IMR-90 (cell line): ENCODE measurements at regions not wholly inside any gene's neighbourhood (a gene's known extent, or its start where the extent isn't known, plus 50 kb on each side); places are given as distances from the start of the nearest gene placed in this dataset.
A peak's percentile ranks its signal among the peaks of the same experiment; 100 is the strongest.
"Not testable (repeated sequence)": the region's sequence is repeated elsewhere in the genome, so short reads cannot be mapped to it uniquely, and the experiment has no call there.

Experiments
- ATAC-seq: fragments of 200-7000 bp; cut with Tn5 transposase; 2 replicates; pipeline ENCODE4 v1.9.1; 2020; ENCODE audit warnings: low read depth, mild to moderate bottlenecking, moderate library complexity
- BruUV-seq: library from RNA; stranded (reverse); fragments of 400-500 nt; replicated peaks from 2 replicates; lab custom pipeline; 2021; lab: Mats Ljungman, UMichigan
- CTCF ChIA-PET: fragments of 300-600 bp; formaldehyde crosslinking; extraction: SDS; loops from one replicate; lab custom pipeline; 2021; ENCODE audit warnings: antibody characterized with exemption; lab: Yijun Ruan, JAX
- POLR2A ChIA-PET: fragments of 300-600 bp; sonication (Branson Sonifier 250); formaldehyde crosslinking; loops from one replicate; lab custom pipeline; 2022; ENCODE audit warnings: antibody characterized with exemption; ENCODE audit not compliant: unreplicated experiment; lab: Charles Lee
- DNase-seq: peaks from one replicate; pipeline ENCODE4 v3.0.0; 2013
- H2AFZ ChIP-seq: replicated peaks from 2 replicates; pipeline ENCODE3; 2013; ENCODE audit warnings: low read length, mild to moderate bottlenecking; ENCODE audit not compliant: poor library complexity
- H2AK5ac ChIP-seq: 2 replicates; pipeline ENCODE4 v1.6.1; 2013; ENCODE audit warnings: low read depth, low read length, inconsistent platforms
- H2AK9ac ChIP-seq: replicated peaks from 2 replicates; pipeline ENCODE3; 2013; ENCODE audit warnings: mild to moderate bottlenecking, low read depth, low read length, moderate library complexity; ENCODE audit not compliant: poor library complexity
- H2BK120ac ChIP-seq: 2 replicates; pipeline ENCODE4 v1.6.1; 2013; ENCODE audit warnings: low read depth, low read length, inconsistent platforms
- H2BK15ac ChIP-seq: 3 replicates; pipeline ENCODE4 v1.6.1; 2013; ENCODE audit warnings: low read depth, low read length, inconsistent platforms
- H2BK20ac ChIP-seq: 2 replicates; pipeline ENCODE4 v1.6.1; 2013; ENCODE audit warnings: low read depth, mild to moderate bottlenecking, inconsistent platforms, low read length, moderate library complexity
- H2BK5ac ChIP-seq: 2 replicates; pipeline ENCODE4 v1.6.1; 2013; ENCODE audit warnings: mild to moderate bottlenecking, low read depth, low read length, inconsistent platforms; ENCODE audit not compliant: poor library complexity, severe bottlenecking
- H3K14ac ChIP-seq: replicated peaks from 2 replicates; pipeline ENCODE4 v1.6.1; 2013; ENCODE audit warnings: low read depth, low read length, inconsistent platforms
- H3K18ac ChIP-seq: 2 replicates; pipeline ENCODE4 v1.6.1; 2013; ENCODE audit warnings: low read depth, low read length, control low read depth
- H3K23ac ChIP-seq: 2 replicates; pipeline ENCODE4 v1.6.1; 2013; ENCODE audit warnings: low read depth, low read length, inconsistent platforms
- H3K27ac ChIP-seq: 2 replicates; pipeline ENCODE4 v1.5.1; 2013; ENCODE audit warnings: mild to moderate bottlenecking, control low read depth, low read length; ENCODE audit not compliant: insufficient read depth
- H3K27me3 ChIP-seq: 2 replicates; pipeline ENCODE4 v1.6.1; 2013; ENCODE audit warnings: low read length; ENCODE audit not compliant: control insufficient read depth, insufficient read depth
- H3K36me3 ChIP-seq: 2 replicates; pipeline ENCODE4 v1.6.1; 2013; ENCODE audit warnings: low read length, mixed read lengths; ENCODE audit not compliant: control insufficient read depth, insufficient read depth
- H3K4ac ChIP-seq: 2 replicates; pipeline ENCODE4 v1.6.1; 2013; ENCODE audit warnings: low read depth, low read length, inconsistent platforms
- H3K4me1 ChIP-seq: 2 replicates; pipeline ENCODE4 v1.6.1; 2013; ENCODE audit warnings: low read length, mixed read lengths; ENCODE audit not compliant: control insufficient read depth, insufficient read depth
- H3K4me2 ChIP-seq: 2 replicates; pipeline ENCODE4 v1.6.1; 2013; ENCODE audit warnings: low read depth, mild to moderate bottlenecking, control low read depth, low read length, moderate library complexity
- H3K4me3 ChIP-seq: 2 replicates; pipeline ENCODE4 v1.5.1; 2013; ENCODE audit warnings: low read depth, mild to moderate bottlenecking, control low read depth, low read length, moderate library complexity; ENCODE audit not compliant: insufficient read depth
- H3K56ac ChIP-seq: 2 replicates; pipeline ENCODE4 v1.6.1; 2013; ENCODE audit warnings: low read length, inconsistent platforms; ENCODE audit not compliant: insufficient read depth; ENCODE audit errors: extremely low read depth
- H3K79me1 ChIP-seq, 2 experiments: 2 replicates each; pipeline ENCODE4 v1.6.1; 2013; ENCODE audit warnings: low read length in 2 of 2, inconsistent platforms in 1 of 2, low read depth in 1 of 2
- H3K9ac ChIP-seq: 2 replicates; pipeline ENCODE4 v1.6.1; 2013; ENCODE audit warnings: low read depth, low read length, control low read depth
- H3K9me1 ChIP-seq: 2 replicates; pipeline ENCODE4 v1.6.1; 2013; ENCODE audit warnings: low read length, inconsistent platforms; ENCODE audit not compliant: insufficient read depth
- H3K9me3 ChIP-seq: 2 replicates; pipeline ENCODE4 v1.6.1; 2013; ENCODE audit warnings: low read length; ENCODE audit not compliant: control insufficient read depth, insufficient read depth
- H4K20me1 ChIP-seq: 2 replicates; pipeline ENCODE4 v1.6.1; 2013; ENCODE audit warnings: low read length, inconsistent platforms; ENCODE audit not compliant: insufficient read depth
- H4K5ac ChIP-seq: 2 replicates; pipeline ENCODE4 v1.6.1; 2013; ENCODE audit warnings: mild to moderate bottlenecking, low read depth, low read length, control low read depth
- H4K8ac ChIP-seq, 2 experiments: 2 replicates each; pipeline ENCODE4 v1.6.1; 2013; ENCODE audit warnings: low read depth in 2 of 2, low read length in 2 of 2, control low read depth in 1 of 2, inconsistent platforms in 1 of 2
- H4K91ac ChIP-seq: 2 replicates; pipeline ENCODE4 v1.6.1; 2013; ENCODE audit warnings: low read depth, low read length, inconsistent platforms; ENCODE audit not compliant: insufficient read depth
- CTCF ChIP-seq: conservative IDR thresholded peaks from 2 replicates; pipeline ENCODE4 v1.5.1; 2012; ENCODE audit warnings: mild to moderate bottlenecking, low read depth, low read length, improper control_type of control experiment
- RAD21 ChIP-seq: IDR thresholded peaks from 2 replicates; pipeline ENCODE4 v1.6.1; 2012; ENCODE audit warnings: low read length, improper control_type of control experiment
- SMC3 ChIP-seq: fragments of 150-350 bp; IDR thresholded peaks from 2 replicates; pipeline ENCODE4 v1.6.1; 2016; ENCODE audit warnings: low read depth, mild to moderate bottlenecking, antibody characterized with exemption, low read length, moderate library complexity
- WGBS, 2 experiments: methylation state at CpG; one replicate each; pipeline versions ENCODE4 v1.1.5 to v1.1.7; 2013; ENCODE audit warnings: missing lambda C conversion rate in 2 of 2; ENCODE audit not compliant: insufficient read length in 1 of 2; ENCODE audit errors: extremely low coverage in 2 of 2; 5-methylcytosine and 5-hydroxymethylcytosine counted together
- dilution Hi-C: fragments of 300-500 bp; cut with HindIII; formaldehyde crosslinking; loops from one replicate; pipeline ENCODE4 v1.14.3; 2018; ENCODE audit warnings: low sequenced_read_pairs; ENCODE audit not compliant: unreplicated experiment
- in situ Hi-C: fragments of 300-500 bp; cut with MboI; formaldehyde crosslinking; loops from 3 replicates; pipeline ENCODE4 v1.14.3; 2019; ENCODE audit warnings: low sequenced_read_pairs, inconsistent platforms, mixed read lengths
- intact Hi-C: fragments of 100-400 bp; cut with micrococcal nuclease; formaldehyde crosslinking; loops from 2 replicates; pipeline ENCODE4 v1.10.0; 2022

DNA sequence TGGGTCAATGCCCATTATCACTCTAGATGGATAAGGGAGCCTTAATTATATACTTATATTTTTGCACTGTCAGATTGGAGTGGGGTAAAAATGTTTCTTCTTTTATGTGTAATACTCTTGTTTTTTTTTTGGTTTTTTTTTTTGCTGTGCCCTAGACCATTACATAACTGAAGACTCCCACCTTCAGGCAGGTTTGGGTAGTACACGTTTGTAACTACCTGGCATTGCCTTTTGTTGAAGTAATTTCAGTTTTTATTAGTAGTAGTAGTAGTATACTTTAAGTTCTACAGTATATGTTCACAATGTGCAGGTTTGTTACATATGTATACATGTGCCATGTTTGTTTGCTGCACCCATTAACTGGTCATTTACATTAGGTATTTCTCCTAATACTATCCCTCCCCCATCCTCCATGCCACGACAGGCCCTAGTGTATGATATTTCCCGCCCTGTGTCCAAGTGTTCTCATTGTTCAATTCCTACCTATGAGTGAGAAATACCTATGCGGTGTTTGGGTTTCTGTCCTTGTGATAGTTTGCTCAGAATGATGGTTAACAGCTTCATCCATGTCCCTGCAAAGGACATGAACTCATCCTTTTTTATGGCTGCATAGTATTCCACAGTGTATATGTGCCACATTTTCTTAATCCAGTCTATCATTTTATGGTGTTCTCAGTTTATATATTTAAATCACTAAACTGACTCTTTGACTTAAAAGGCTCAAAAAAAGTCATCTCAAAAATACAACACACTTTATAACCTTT is 109.2 kb upstream of the FBXO28 start:
- H3K4me1 ChIP-seq, H3K36me3 ChIP-seq, H3K4me2 ChIP-seq, in situ Hi-C loops, H2AK9ac ChIP-seq, H4K8ac ChIP-seq, H3K4ac ChIP-seq, H2BK15ac ChIP-seq, CTCF ChIA-PET, H2BK120ac ChIP-seq, H2AK5ac ChIP-seq, H4K5ac ChIP-seq, H2AFZ ChIP-seq, H3K9me1 ChIP-seq, H2BK5ac ChIP-seq, BruUV-seq, ATAC-seq, H4K20me1 ChIP-seq, H3K27ac ChIP-seq, H3K4me3 ChIP-seq, H3K18ac ChIP-seq, H3K27me3 ChIP-seq, POLR2A ChIA-PET, H3K14ac ChIP-seq, intact Hi-C loops, H4K91ac ChIP-seq, H3K23ac ChIP-seq, H3K9me3 ChIP-seq, H3K56ac ChIP-seq, H3K9ac ChIP-seq, dilution Hi-C loops, H2BK20ac ChIP-seq, H3K79me1 ChIP-seq: not testable (repeated sequence)
- peak; percentile 30 for DNase-seq
- WGBS, 2 experiments: no CpG with 5 or more reads among the region's 4 CpGs
- TF ChIP-seq SMC3 (peak; percentile 19; the same call in 1 of the 2 replicates), RAD21 (peak; percentile 49), CTCF (peak; percentile 35; the same call in 1 of the 2 replicates)

DNA sequence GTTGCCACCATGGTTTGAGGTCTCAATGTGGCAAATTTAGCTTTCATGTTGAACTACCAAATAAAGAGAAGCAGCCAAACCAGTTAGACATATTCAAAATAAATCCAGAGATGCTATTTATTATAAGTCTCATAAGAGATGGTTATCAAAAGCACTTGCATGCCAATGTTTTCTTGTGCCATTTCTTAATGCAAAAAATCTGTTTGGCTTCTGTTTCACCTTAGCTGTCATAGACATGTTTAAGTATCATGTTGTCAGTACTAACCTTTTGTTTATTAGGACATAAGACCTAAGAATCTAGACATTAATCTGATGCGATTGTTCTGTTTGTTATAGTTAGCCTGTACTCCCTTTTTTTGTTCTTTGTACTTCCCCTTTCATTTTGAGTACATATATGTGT is 110.0 kb upstream of the FBXO28 start:
- ATAC-seq, H3K18ac ChIP-seq, H4K8ac ChIP-seq, H2AFZ ChIP-seq, H2BK20ac ChIP-seq, H2AK9ac ChIP-seq, H3K4me3 ChIP-seq, H4K5ac ChIP-seq, H3K4me1 ChIP-seq, H3K4me2 ChIP-seq, H3K56ac ChIP-seq, H4K20me1 ChIP-seq, H3K9ac ChIP-seq, H3K27me3 ChIP-seq, DNase-seq, H3K9me1 ChIP-seq, H2AK5ac ChIP-seq, H3K27ac ChIP-seq, dilution Hi-C loops, H3K79me1 ChIP-seq, H3K4ac ChIP-seq, H2BK120ac ChIP-seq, intact Hi-C loops, CTCF ChIA-PET, H3K14ac ChIP-seq, H2BK5ac ChIP-seq, BruUV-seq, H2BK15ac ChIP-seq, H4K91ac ChIP-seq, POLR2A ChIA-PET, H3K36me3 ChIP-seq, H3K23ac ChIP-seq, in situ Hi-C loops, H3K9me3 ChIP-seq: not testable (repeated sequence)
- WGBS, 2 experiments: no CpG with 5 or more reads among the region's 1 CpG
